Smooth muscle cell (in vitro differentiated cells): ENCODE measurements at regions not wholly inside any gene's neighbourhood (a gene's known extent, or its start where the extent isn't known, plus 50 kb on each side); places are given as distances from the start of the nearest gene placed in this dataset.

Source experiments
- DNase-seq: peaks from one replicate; lab custom pipeline; 2025; ENCODE audit not compliant: unreplicated experiment; lab: John Stamatoyannopoulos, UW
- H2AFZ ChIP-seq: fragments of 200-600 bp; sonication (generic); 2 replicates; pipeline ENCODE4 v1.6.0; 2016; ENCODE audit warnings: antibody characterized with exemption, low read depth, mild to moderate bottlenecking
- H3F3A ChIP-seq: fragments of 200-600 bp; sonication (generic); 2 replicates; pipeline ENCODE4 v1.6.0; 2017; ENCODE audit warnings: antibody characterized with exemption, low read depth
- H3K27ac ChIP-seq: fragments of 200-600 bp; sonication (generic); 2 replicates; pipeline ENCODE4 v1.5.1; 2016; ENCODE audit warnings: low read depth, mild to moderate bottlenecking
- H3K27me3 ChIP-seq: fragments of 200-600 bp; sonication (generic); 2 replicates; pipeline ENCODE4 v1.6.1; 2016; ENCODE audit warnings: low read depth, mild to moderate bottlenecking
- H3K36me3 ChIP-seq: fragments of 200-600 bp; sonication (generic); 2 replicates; pipeline ENCODE4 v1.5.1; 2016; ENCODE audit warnings: low read depth
- H3K4me1 ChIP-seq: fragments of 200-600 bp; sonication (generic); 2 replicates; pipeline ENCODE4 v1.5.1; 2016; ENCODE audit warnings: low read depth
- H3K4me2 ChIP-seq: fragments of 200-600 bp; sonication (generic); 2 replicates; pipeline ENCODE4 v1.6.0; 2016; ENCODE audit warnings: mild to moderate bottlenecking
- H3K4me3 ChIP-seq: fragments of 200-600 bp; sonication (generic); 2 replicates; pipeline ENCODE4 v1.5.1; 2016; ENCODE audit warnings: mild to moderate bottlenecking
- H3K79me2 ChIP-seq: fragments of 200-600 bp; sonication (generic); 2 replicates; pipeline ENCODE4 v1.6.0; 2016; ENCODE audit warnings: low read depth, mild to moderate bottlenecking
- H3K9ac ChIP-seq: fragments of 200-600 bp; sonication (generic); 2 replicates; pipeline ENCODE4 v1.6.0; 2016; ENCODE audit warnings: low read depth
- H3K9me3 ChIP-seq: fragments of 200-600 bp; sonication (generic); replicated peaks from 2 replicates; pipeline ENCODE4 v1.5.1; 2016; ENCODE audit warnings: low read depth
- H4K20me1 ChIP-seq: fragments of 200-600 bp; sonication (generic); 2 replicates; pipeline ENCODE4 v1.6.0; 2016; ENCODE audit warnings: low read depth
- CTCF ChIP-seq: fragments of 200-600 bp; sonication (generic); IDR thresholded peaks from 2 replicates; pipeline ENCODE4 v1.5.1; 2017; ENCODE audit warnings: borderline replicate concordance, mild to moderate bottlenecking, antibody characterized with exemption; ENCODE audit not compliant: insufficient read depth, poor library complexity, severe bottlenecking
- WGBS: methylation state at CpG from one replicate; pipeline ENCODE4 v1.1.7; 2016; ENCODE audit warnings: low lambda C conversion rate; 5-methylcytosine and 5-hydroxymethylcytosine counted together

DNA sequence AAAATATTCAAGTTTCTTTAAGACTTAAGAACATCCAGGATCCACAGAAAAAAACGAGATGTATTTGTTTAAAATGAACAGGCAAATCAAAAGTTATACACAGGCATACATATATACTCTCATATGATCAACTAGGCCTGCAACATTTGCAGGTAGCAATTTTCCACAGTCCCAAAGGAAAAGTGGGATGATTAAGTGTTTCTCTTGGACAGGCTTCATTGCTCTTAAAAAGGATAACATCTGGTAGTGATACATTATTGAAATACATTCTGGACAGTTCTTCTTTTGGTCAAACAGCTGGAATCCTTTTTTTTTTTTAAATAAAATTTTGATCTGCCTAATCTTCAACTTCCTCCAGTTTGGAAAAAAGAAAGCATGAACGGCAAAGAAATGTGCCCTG is 114.8 kb upstream of the TDRD3 start:
- Histone ChIP-seq H3K27ac (no peak overlapping the region), H3K36me3 (no peaks in the 10 kb centered on the region), H3K9me3 (no peaks in the 10 kb centered on the region), H4K20me1 (no peaks in the 10 kb centered on the region), H3K27me3 (no peaks in the 10 kb centered on the region), H3K4me1 (no peaks in the 10 kb centered on the region), H2AFZ (no peak overlapping the region), H3K9ac (no peak overlapping the region), H3K4me3 (no peak overlapping the region), H3K4me2 (no peak overlapping the region), H3F3A (no peaks in the 10 kb centered on the region), H3K79me2 (no peaks in the 10 kb centered on the region)
- WGBS, result 80% methylated on average over 2 of the region's 2 CpGs
- TF ChIP-seq CTCF, result no peak
- no peak for DNase-seq

DNA sequence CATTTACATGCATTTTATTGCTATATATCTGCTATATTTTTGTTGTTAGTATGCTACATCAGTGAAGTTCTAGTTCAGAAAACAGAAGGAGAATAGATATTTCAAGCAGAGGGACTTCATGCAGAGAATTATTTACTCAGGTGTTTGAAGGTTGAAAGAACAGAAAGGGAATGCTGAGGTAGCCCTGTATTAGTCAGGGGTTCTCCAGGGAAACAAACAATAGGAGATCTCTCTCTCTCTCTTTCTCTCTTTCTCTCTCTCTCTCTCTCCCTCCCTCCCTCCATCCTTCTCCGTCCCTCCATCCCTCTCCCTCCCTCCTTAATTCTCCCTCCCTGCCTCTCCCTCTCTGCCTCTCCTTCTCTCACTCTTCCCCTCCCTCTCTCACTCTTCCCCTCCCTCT is 114.3 kb upstream of the TDRD3 start:
- no peaks in the 10 kb centered on the region for H3K79me2 ChIP-seq
- H3K4me3 ChIP-seq, result no peak overlapping the region
- no peak for TF ChIP-seq CTCF

DNA sequence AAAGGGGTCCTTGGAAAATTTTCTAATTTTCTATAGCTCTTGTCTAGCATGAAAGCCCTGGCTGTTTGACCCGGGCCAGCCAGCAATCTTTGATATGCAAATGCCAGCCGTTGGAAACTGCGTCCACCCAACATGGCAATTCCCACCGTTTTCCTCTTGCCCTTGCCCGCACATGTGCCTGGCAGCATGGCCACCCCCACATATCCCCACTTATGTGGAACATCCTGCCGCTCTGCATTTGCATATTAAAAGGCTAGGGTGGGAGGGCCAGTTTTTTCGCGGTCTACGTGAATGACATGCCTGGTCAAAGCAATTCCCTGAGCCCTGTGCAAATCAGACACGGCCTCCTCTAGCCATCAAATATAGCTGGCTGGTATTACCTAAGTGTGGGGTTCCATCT is 110.3 kb upstream of the TDRD3 start:
- Histone ChIP-seq H3K36me3 (no peaks in the 10 kb centered on the region), H3K27me3 (no peaks in the 10 kb centered on the region), H3K4me3 (no peak overlapping the region), H3F3A (no peaks in the 10 kb centered on the region), H3K4me1 (no peaks in the 10 kb centered on the region), H4K20me1 (no peaks in the 10 kb centered on the region), H3K79me2 (no peaks in the 10 kb centered on the region), H3K9ac (no peak overlapping the region), H3K27ac (no peak overlapping the region), H3K4me2 (no peak overlapping the region), H3K9me3 (no peaks in the 10 kb centered on the region), H2AFZ (no peak overlapping the region)
- no peak for TF ChIP-seq CTCF
- 82% methylated on average over 10 of the region's 10 CpGs for WGBS
- DNase-seq, result no peak

More for the DNA sequence above, 114.3 kb upstream of the TDRD3 start:
- H3K4me1 ChIP-seq, result no peaks in the 10 kb centered on the region
- H3K36me3 ChIP-seq, result no peaks in the 10 kb centered on the region
- H4K20me1 ChIP-seq, result no peaks in the 10 kb centered on the region
- H2AFZ ChIP-seq, result no peak overlapping the region
- no peak overlapping the region for H3K9ac ChIP-seq
- H3F3A ChIP-seq, result no peaks in the 10 kb centered on the region
- H3K27me3 ChIP-seq, result no peaks in the 10 kb centered on the region
- no peak overlapping the region for H3K4me2 ChIP-seq
- H3K27ac ChIP-seq, result no peak overlapping the region
- no peaks in the 10 kb centered on the region for H3K9me3 ChIP-seq
- WGBS, result no CpG with 5 or more reads among the region's 1 CpG
- DNase-seq, result no peak

DNA sequence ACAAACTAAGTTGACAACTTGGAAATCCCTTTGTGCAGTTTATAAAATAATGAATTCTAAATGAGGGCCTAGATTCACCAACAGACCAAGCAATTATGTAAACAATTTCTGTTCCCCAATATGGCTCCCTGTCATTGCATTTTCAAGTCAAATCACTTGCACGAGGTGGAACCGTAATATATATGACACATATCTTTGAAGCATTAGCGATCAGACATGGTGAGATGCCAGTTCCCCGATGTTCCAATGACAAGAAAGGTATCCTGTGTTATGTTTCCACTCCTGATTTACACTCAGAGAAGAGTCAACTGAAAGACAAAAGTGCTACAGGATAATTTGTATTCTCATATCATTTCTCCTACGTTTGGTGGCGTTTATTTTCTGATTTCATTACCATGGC is 108.5 kb upstream of the TDRD3 start:
- 93% methylated on average over 6 of the region's 6 CpGs for WGBS
- H4K20me1 ChIP-seq, result no peaks in the 10 kb centered on the region
- no peaks in the 10 kb centered on the region for H3K4me1 ChIP-seq
- no peak overlapping the region for H3K9ac ChIP-seq
- no peak overlapping the region for H2AFZ ChIP-seq
- no peaks in the 10 kb centered on the region for H3K9me3 ChIP-seq
- H3K27me3 ChIP-seq, result no peaks in the 10 kb centered on the region
- no peak overlapping the region for H3K27ac ChIP-seq
- no peaks in the 10 kb centered on the region for H3F3A ChIP-seq
- no peak overlapping the region for H3K4me3 ChIP-seq
- TF ChIP-seq CTCF, result no peak
- H3K4me2 ChIP-seq, result no peak overlapping the region
- no peak for DNase-seq
- no peaks in the 10 kb centered on the region for H3K36me3 ChIP-seq
- H3K79me2 ChIP-seq, result no peaks in the 10 kb centered on the region
